IPS-15b (cell line): ENCODE measurements at regions not wholly inside any gene's neighbourhood (a gene's known extent, or its start where the extent isn't known, plus 50 kb on each side); places are given as distances from the start of the nearest gene placed in this dataset.
"Not testable (repeated sequence)": the region's sequence is repeated elsewhere in the genome, so short reads cannot be mapped to it uniquely, and the experiment has no call there.

Experiments used
- H3K27me3 ChIP-seq: one replicate; pipeline ENCODE4 v1.6.1; 2013; ENCODE audit warnings: low read length; ENCODE audit not compliant: control insufficient read depth, insufficient read depth
- H3K36me3 ChIP-seq: one replicate; pipeline ENCODE4 v1.6.1; 2013; ENCODE audit warnings: low read length; ENCODE audit not compliant: control insufficient read depth, insufficient read depth
- H3K4me1 ChIP-seq: one replicate; pipeline ENCODE4 v1.6.1; 2013; ENCODE audit warnings: mild to moderate bottlenecking, low read length; ENCODE audit not compliant: control insufficient read depth, insufficient read depth
- H3K4me3 ChIP-seq: one replicate; pipeline ENCODE4 v1.5.1; 2013; ENCODE audit warnings: low read depth, low read length
- H3K9ac ChIP-seq: one replicate; pipeline ENCODE4 v1.6.1; 2013; ENCODE audit warnings: low read depth, mild to moderate bottlenecking, low read length
- H3K9me3 ChIP-seq: one replicate; pipeline ENCODE4 v1.6.1; 2013; ENCODE audit warnings: mild to moderate bottlenecking, low read length; ENCODE audit not compliant: control insufficient read depth, insufficient read depth

DNA sequence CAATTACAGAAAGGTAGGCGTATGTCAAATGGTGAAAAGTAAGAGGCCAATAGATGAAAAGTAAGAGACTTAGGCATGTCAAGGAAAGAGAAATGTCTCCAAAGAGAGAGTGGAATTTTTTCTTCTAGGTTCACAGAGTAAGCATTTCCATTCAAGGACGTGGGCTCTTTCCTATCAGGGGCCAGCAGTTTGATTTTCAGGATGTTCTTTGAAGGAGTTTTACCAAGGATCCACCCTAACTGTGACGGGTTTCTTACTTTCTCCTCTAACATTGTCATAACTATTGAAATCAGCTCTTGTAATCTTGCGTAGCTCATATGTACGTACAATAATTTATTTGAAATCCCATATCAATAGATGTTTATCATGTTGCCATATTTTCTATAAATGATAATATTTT is 2112.2 kb upstream of the RAG2 start:
- Histone ChIP-seq H3K27me3 (no peaks in the 10 kb centered on the region), H3K4me3 (no peak overlapping the region), H3K4me1 (no peaks in the 10 kb centered on the region), H3K9ac (no peak overlapping the region), H3K36me3 (no peaks in the 10 kb centered on the region), H3K9me3 (no peaks in the 10 kb centered on the region)

GRCh38 chr11:38700111-38700510 is 2102.1 kb upstream of the RAG2 start:
- no peaks in the 10 kb centered on the region for H3K4me1 ChIP-seq
- H3K9ac ChIP-seq = no peak overlapping the region
- H3K36me3 ChIP-seq = no peaks in the 10 kb centered on the region
- no peaks in the 10 kb centered on the region for H3K27me3 ChIP-seq
- H3K9me3 ChIP-seq = no peaks in the 10 kb centered on the region
- H3K4me3 ChIP-seq = no peak overlapping the region

- Histone ChIP-seq H3K9me3 (no peaks in the 10 kb centered on the region), H3K36me3 (no peaks in the 10 kb centered on the region), H3K4me1 (no peaks in the 10 kb centered on the region), H3K4me3 (no peak overlapping the region), H3K9ac (no peak overlapping the region), H3K27me3 (no peaks in the 10 kb centered on the region)
Measured at GRCh38 chr11:38693306-38693705, 2095.3 kb upstream of the RAG2 start.

DNA sequence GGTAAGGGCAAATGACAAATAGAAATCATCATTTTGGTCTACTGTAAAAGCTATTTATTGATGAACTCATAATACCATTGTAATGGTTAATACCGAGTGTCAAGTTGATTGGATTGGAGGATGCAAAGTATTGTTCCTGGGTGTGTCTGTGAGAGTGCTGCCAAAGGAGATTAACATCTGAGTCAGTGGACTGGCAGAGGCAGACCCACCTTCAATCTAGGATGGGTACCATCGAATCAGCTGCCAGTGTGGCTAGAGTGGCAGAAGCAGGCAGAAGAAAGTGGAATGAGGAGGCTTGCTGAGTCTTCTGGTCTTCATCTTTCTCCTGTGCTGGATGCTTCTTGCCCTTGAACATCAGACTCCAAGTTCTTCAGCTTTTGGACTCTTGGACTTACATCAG is 2092.2 kb upstream of the RAG2 start:
- not testable (repeated sequence) for H3K4me1 ChIP-seq, H3K9ac ChIP-seq, H3K27me3 ChIP-seq, H3K36me3 ChIP-seq, H3K9me3 ChIP-seq, H3K4me3 ChIP-seq

DNA sequence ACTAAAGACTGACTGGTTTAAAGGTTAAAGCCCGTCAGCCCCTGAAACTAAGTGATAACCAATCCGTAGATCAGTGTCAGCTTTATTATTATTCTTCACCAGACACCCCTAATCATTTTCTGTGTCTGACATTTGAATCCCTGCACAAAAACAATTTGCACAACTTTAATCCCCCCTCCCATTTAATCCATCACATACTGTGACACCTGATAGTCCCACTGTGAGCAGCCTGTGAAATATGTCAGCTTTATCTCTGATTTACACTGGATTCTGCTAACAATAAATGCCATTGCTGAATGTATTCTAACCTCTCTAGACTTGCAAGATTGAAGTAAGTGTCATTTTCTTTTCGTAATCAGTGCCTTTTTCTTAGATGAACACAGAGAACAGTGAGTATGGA is 2089.0 kb upstream of the RAG2 start:
- H3K4me1 ChIP-seq = no peaks in the 10 kb centered on the region
- no peak overlapping the region for H3K4me3 ChIP-seq
- no peaks in the 10 kb centered on the region for H3K27me3 ChIP-seq
- no peaks in the 10 kb centered on the region for H3K36me3 ChIP-seq
- no peak overlapping the region for H3K9ac ChIP-seq
- H3K9me3 ChIP-seq = no peaks in the 10 kb centered on the region

- Histone ChIP-seq H3K9ac (no peak overlapping the region), H3K4me1 (no peaks in the 10 kb centered on the region), H3K9me3 (no peaks in the 10 kb centered on the region), H3K4me3 (no peak overlapping the region), H3K36me3 (no peaks in the 10 kb centered on the region), H3K27me3 (no peaks in the 10 kb centered on the region)
Measured at GRCh38 chr11:38683484-38683883, 2085.4 kb upstream of the RAG2 start.

GRCh38 chr11:38680746-38681145 is 2082.7 kb upstream of the RAG2 start:
- H3K27me3 ChIP-seq = no peaks in the 10 kb centered on the region
- no peak overlapping the region for H3K4me3 ChIP-seq
- no peaks in the 10 kb centered on the region for H3K36me3 ChIP-seq
- H3K4me1 ChIP-seq = no peaks in the 10 kb centered on the region
- H3K9me3 ChIP-seq = no peaks in the 10 kb centered on the region
- H3K9ac ChIP-seq = no peak overlapping the region

DNA sequence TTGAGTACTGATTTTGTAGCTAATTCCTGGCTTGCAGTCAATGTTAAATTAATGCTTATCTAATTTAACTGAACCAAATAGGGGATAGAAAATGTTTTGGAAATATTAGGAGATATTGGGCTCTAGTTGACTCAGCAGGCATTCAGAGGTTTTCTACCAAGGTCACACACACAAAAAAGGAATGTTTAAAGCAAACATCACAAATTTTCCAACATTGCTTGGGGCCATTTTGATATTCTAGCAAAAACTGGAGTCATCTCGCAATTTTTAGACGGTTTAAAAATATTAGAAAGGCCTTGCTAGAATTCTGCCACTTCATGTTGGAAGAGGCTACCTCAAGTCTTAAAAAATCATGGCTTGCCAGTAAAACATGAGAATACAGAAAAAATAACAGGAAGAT is 2082.1 kb upstream of the RAG2 start:
- no peaks in the 10 kb centered on the region for H3K9me3 ChIP-seq
- no peak overlapping the region for H3K4me3 ChIP-seq
- H3K36me3 ChIP-seq = no peaks in the 10 kb centered on the region
- no peaks in the 10 kb centered on the region for H3K27me3 ChIP-seq
- no peaks in the 10 kb centered on the region for H3K4me1 ChIP-seq
- no peak overlapping the region for H3K9ac ChIP-seq

GRCh38 chr11:38672445-38672844 is 2074.4 kb upstream of the RAG2 start:
- Histone ChIP-seq H3K9me3 (no peaks in the 10 kb centered on the region), H3K4me3 (no peak overlapping the region), H3K36me3 (no peaks in the 10 kb centered on the region), H3K4me1 (no peaks in the 10 kb centered on the region), H3K9ac (no peak overlapping the region), H3K27me3 (no peaks in the 10 kb centered on the region)

DNA sequence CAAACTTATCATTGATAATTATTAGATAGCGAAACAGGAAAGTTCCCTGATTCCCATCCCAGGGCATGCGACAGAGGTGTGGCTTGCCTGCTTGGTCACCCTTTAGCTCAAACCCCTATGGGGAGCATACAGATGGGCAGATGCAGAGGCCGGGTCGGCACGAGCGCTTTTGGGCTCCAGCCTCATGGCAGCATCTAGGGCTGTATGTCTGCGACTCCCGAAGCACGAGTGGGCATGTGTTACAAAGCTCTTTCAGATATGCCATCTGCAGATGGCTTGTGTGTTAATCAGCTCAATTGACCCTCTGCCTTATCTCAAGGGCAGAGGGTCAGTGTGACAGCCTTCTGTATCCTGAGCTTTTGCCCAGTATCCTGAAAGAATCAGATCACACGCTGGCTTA is 2069.3 kb upstream of the RAG2 start:
- H3K4me1 ChIP-seq = no peaks in the 10 kb centered on the region
- H3K9ac ChIP-seq = no peak overlapping the region
- H3K4me3 ChIP-seq = no peak overlapping the region
- H3K27me3 ChIP-seq = no peaks in the 10 kb centered on the region
- no peaks in the 10 kb centered on the region for H3K36me3 ChIP-seq
- no peaks in the 10 kb centered on the region for H3K9me3 ChIP-seq

GRCh38 chr11:38648604-38649003 is 2050.6 kb upstream of the RAG2 start:
- Histone ChIP-seq H3K9me3 (no peaks in the 10 kb centered on the region), H3K4me1 (no peaks in the 10 kb centered on the region), H3K4me3 (no peak overlapping the region), H3K9ac (no peak overlapping the region), H3K27me3 (no peaks in the 10 kb centered on the region), H3K36me3 (no peaks in the 10 kb centered on the region)

DNA sequence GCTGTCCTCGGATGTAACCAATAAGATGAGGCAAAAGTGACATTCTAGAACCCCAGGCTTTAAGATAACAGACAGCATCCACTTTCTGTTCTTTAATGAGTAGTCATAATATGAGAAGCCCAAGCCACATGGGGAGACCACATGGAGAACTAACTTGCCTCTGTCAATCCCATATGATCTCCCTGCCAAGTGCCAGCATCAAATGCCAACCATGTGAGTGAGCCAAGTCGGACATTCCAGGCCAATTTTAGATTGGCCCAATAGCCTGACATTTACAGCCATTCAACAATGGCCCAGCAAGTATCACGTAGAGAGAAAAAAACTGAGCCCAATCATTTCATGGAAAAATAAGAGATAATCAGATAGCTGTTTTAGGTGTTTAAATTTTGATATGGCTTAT is 2048.3 kb upstream of the RAG2 start:
- Histone ChIP-seq H3K27me3 (no peaks in the 10 kb centered on the region), H3K36me3 (no peaks in the 10 kb centered on the region), H3K9ac (no peak overlapping the region), H3K9me3 (no peaks in the 10 kb centered on the region), H3K4me3 (no peak overlapping the region), H3K4me1 (no peaks in the 10 kb centered on the region)

DNA sequence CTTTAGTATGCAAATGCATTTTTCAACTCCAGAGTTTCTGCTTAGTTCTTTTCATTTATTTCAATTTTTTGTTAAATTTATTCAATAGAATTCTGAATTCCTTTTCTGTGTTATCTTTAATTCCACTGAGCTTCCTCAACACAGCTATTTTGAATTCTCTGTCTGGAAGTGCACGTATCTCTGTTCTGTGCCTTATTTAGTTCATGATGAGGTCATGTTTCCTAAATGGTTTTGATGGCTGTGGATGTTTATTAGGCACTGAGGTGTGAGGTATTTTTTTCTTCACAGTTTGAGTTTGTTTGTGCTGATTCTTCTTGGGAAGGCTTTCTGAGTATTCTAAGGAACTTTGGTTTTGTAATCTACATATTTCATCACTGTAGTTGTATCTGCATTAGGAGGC is 2042.8 kb upstream of the RAG2 start:
- H3K9me3 ChIP-seq = no peaks in the 10 kb centered on the region

More for the DNA sequence above, 2042.8 kb upstream of the RAG2 start:
- Histone ChIP-seq H3K9ac (no peak overlapping the region), H3K4me3 (no peak overlapping the region), H3K4me1 (no peaks in the 10 kb centered on the region), H3K36me3 (no peaks in the 10 kb centered on the region), H3K27me3 (no peaks in the 10 kb centered on the region)
